Mesendoderm (in vitro differentiated cells): ENCODE measurements at regions not wholly inside any gene's neighbourhood (a gene's known extent, or its start where the extent isn't known, plus 50 kb on each side); places are given as distances from the start of the nearest gene placed in this dataset.
A peak's percentile ranks its signal among the peaks of the same experiment; 100 is the strongest.

Experiments used
- DNase-seq: peaks from one replicate; pipeline ENCODE4 v3.0.0; 2013
- H2AK5ac ChIP-seq: 2 replicates; pipeline ENCODE4 v1.6.1; 2013; ENCODE audit warnings: low read length, inconsistent platforms
- H2BK120ac ChIP-seq: 2 replicates; pipeline ENCODE4 v1.6.1; 2013; ENCODE audit warnings: low read depth, mild to moderate bottlenecking, low read length, moderate library complexity, mixed read lengths
- H2BK15ac ChIP-seq: replicated peaks from 2 replicates; pipeline ENCODE4 v1.6.1; 2013; ENCODE audit warnings: low read depth, mild to moderate bottlenecking, moderate library complexity
- H2BK5ac ChIP-seq: 2 replicates; pipeline ENCODE4 v1.6.1; 2013; ENCODE audit warnings: low read length, inconsistent platforms
- H3K18ac ChIP-seq: 2 replicates; pipeline ENCODE4 v1.6.1; 2013; ENCODE audit warnings: mild to moderate bottlenecking, low read length, mixed read lengths
- H3K23ac ChIP-seq: one replicate; pipeline ENCODE4 v1.6.1; 2013; ENCODE audit warnings: low read length
- H3K27ac ChIP-seq: 2 replicates; pipeline ENCODE4 v1.5.1; 2013; ENCODE audit warnings: low read depth, mild to moderate bottlenecking, inconsistent platforms, low read length, moderate library complexity
- H3K27me3 ChIP-seq: 2 replicates; pipeline ENCODE4 v1.6.1; 2013; ENCODE audit warnings: low read length, control low read depth, mild to moderate bottlenecking, inconsistent platforms; ENCODE audit not compliant: insufficient read depth, poor library complexity
- H3K36me3 ChIP-seq: 2 replicates; pipeline ENCODE4 v1.6.1; 2013; ENCODE audit warnings: low read length, inconsistent platforms; ENCODE audit not compliant: control insufficient read depth, insufficient read depth
- H3K4ac ChIP-seq: one replicate; pipeline ENCODE4 v1.6.1; 2013; ENCODE audit warnings: low read depth, mild to moderate bottlenecking, low read length, moderate library complexity
- H3K4me1 ChIP-seq: 2 replicates; pipeline ENCODE4 v1.6.1; 2013; ENCODE audit warnings: low read depth, low read length, inconsistent platforms; ENCODE audit not compliant: control insufficient read depth
- H3K4me2 ChIP-seq: 2 replicates; pipeline ENCODE4 v1.6.1; 2013; ENCODE audit warnings: low read length
- H3K4me3 ChIP-seq: 2 replicates; pipeline ENCODE4 v1.5.1; 2013; ENCODE audit warnings: mild to moderate bottlenecking, low read length
- H3K56ac ChIP-seq: one replicate; pipeline ENCODE4 v1.6.1; 2013; ENCODE audit warnings: low read length
- H3K79me1 ChIP-seq: 2 replicates; pipeline ENCODE4 v1.6.1; 2013; ENCODE audit warnings: low read length, inconsistent platforms
- H3K79me2 ChIP-seq: 2 replicates; pipeline ENCODE4 v1.6.1; 2013; ENCODE audit warnings: mild to moderate bottlenecking, low read length; ENCODE audit not compliant: control insufficient read depth, insufficient read depth
- H3K9ac ChIP-seq: 2 replicates; pipeline ENCODE4 v1.6.1; 2013; ENCODE audit warnings: low read length, inconsistent platforms
- H4K5ac ChIP-seq: one replicate; pipeline ENCODE4 v1.6.1; 2013; ENCODE audit warnings: low read length
- H4K8ac ChIP-seq: one replicate; pipeline ENCODE4 v1.6.1; 2013; ENCODE audit warnings: low read depth, mild to moderate bottlenecking, control low read depth, low read length, moderate library complexity
- WGBS: extraction: QIAGEN DNeasy Blood & Tissue Kit; methylation state at CpG from one replicate; pipeline ENCODE4 v1.1.7; 2013; ENCODE audit warnings: low lambda C conversion rate, missing lambda C conversion rate; ENCODE audit not compliant: insufficient coverage; ENCODE audit errors: extremely low coverage; 5-methylcytosine and 5-hydroxymethylcytosine counted together

GRCh38 chr4:182994171-182994570 is 77.0 kb upstream of the DCTD start:
- Histone ChIP-seq H3K9ac (no peak overlapping the region), H2AK5ac (no peak overlapping the region), H3K4ac (no peak overlapping the region)

DNA sequence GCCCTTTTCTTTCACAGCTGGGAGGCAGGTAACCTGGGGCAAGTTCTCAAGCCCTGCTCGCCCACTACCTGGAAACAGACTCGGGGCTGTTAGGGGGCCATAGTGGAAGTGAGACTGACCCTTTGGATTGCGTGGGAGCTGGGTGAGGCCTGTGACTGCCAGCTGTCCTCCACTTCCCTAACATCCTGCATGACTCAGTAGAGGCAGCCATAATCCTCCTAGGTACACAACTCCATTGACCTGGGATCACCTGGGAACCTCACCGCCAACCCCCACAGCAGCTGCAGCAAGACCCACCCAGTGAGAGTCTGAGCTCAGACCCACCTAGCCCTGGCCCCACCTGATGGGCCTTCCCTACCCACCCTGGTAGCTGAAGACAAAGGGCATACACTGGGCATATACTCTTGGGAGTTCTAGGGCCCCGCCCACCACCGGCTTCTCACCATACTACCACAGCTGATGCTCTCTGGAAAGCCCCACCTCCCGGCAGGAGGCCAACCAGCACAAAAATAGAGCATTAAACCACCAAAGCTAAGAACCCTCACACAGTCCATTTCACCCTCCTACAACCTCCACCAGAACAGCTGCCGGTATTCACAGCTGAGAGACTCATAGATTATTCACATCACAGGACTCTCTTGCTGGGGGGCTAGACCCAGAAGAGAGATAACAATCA is 61.1 kb upstream of the DCTD start:
- Histone ChIP-seq H3K4me2 (no peak overlapping the region), H4K8ac (no peak overlapping the region), H3K27me3 (no peaks in the 10 kb centered on the region), H3K4me3 (no peak overlapping the region), H3K4ac (no peak overlapping the region), H2BK120ac (no peak overlapping the region), H3K4me1 (no peaks in the 10 kb centered on the region), H2AK5ac (no peak overlapping the region), H3K56ac (no peak overlapping the region), H3K27ac (no peak overlapping the region), H4K5ac (no peak overlapping the region), H2BK5ac (no peak overlapping the region), H2BK15ac (no peak overlapping the region), H3K9ac (no peak overlapping the region), H3K79me1 (no peaks in the 10 kb centered on the region), H3K18ac (no peak overlapping the region), H3K23ac (no peak overlapping the region), H3K79me2 (no peaks in the 10 kb centered on the region), H3K36me3 (no peaks in the 10 kb centered on the region)
- peak; percentile 21 for DNase-seq
- whole genome bisulfite sequencing: no CpG with 5 or more reads among the region's 8 CpGs

More at GRCh38 chr4:182994171-182994570, 77.0 kb upstream of the DCTD start:
- H3K56ac ChIP-seq: no peak overlapping the region
- H2BK120ac ChIP-seq: no peak overlapping the region
- H3K36me3 ChIP-seq: no peaks in the 10 kb centered on the region
- H2BK15ac ChIP-seq: no peak overlapping the region
- no peaks in the 10 kb centered on the region for H3K79me1 ChIP-seq
- H2BK5ac ChIP-seq: no peak overlapping the region
- H3K4me3 ChIP-seq: no peak overlapping the region
- H4K8ac ChIP-seq: no peak overlapping the region
- no peak overlapping the region for H4K5ac ChIP-seq
- DNase-seq: no peak
- WGBS: no CpG with 5 or more reads among the region's 1 CpG
- no peak overlapping the region for H3K18ac ChIP-seq
- no peaks in the 10 kb centered on the region for H3K4me1 ChIP-seq
- no peaks in the 10 kb centered on the region for H3K79me2 ChIP-seq
- no peak overlapping the region for H3K4me2 ChIP-seq
- H3K27me3 ChIP-seq: no peaks in the 10 kb centered on the region
- no peak overlapping the region for H3K27ac ChIP-seq
- no peak overlapping the region for H3K23ac ChIP-seq

- Histone ChIP-seq H3K4me2 (no peak overlapping the region), H3K36me3 (no peaks in the 10 kb centered on the region), H3K79me2 (no peaks in the 10 kb centered on the region), H3K18ac (no peak overlapping the region), H3K9ac (no peak overlapping the region), H3K56ac (no peak overlapping the region), H3K27ac (no peak overlapping the region), H3K79me1 (no peaks in the 10 kb centered on the region), H4K5ac (no peak overlapping the region), H2BK5ac (no peak overlapping the region), H3K23ac (no peak overlapping the region), H2BK120ac (no peak overlapping the region), H3K27me3 (no peaks in the 10 kb centered on the region), H2BK15ac (no peak overlapping the region), H3K4me3 (no peak overlapping the region), H3K4ac (no peak overlapping the region), H4K8ac (no peak overlapping the region), H2AK5ac (no peak overlapping the region), H3K4me1 (no peaks in the 10 kb centered on the region)
- DNase-seq: no peak
- WGBS: no CpG with 5 or more reads among the region's 3 CpGs
Measured at GRCh38 chr4:182975806-182976205, 58.6 kb upstream of the DCTD start.

DNA sequence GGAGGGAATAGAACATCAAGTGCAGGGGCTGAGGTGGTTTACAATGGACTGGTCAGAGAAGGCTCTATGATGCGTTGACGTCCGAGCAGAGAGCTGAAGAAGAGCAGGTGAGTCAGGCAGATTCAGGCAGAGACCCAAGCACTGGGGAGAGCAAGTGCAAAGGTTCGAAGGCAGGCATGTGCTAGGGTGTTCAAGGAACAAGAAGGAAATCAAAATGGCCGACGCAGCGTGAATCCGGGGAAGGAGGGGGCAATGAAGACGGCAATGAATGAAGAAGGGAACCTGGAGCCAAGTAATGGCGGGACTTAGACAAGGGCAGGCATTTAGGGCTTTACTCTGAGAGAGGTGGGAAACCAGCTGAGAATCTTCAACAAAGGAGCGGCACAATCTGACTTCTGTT is 56.8 kb upstream of the DCTD start:
- no peak overlapping the region for H3K18ac ChIP-seq
- H3K79me2 ChIP-seq: no peaks in the 10 kb centered on the region
- no peak overlapping the region for H3K4ac ChIP-seq
- H3K56ac ChIP-seq: no peak overlapping the region
- no peaks in the 10 kb centered on the region for H3K79me1 ChIP-seq
- H2BK120ac ChIP-seq: no peak overlapping the region
- H3K4me1 ChIP-seq: no peaks in the 10 kb centered on the region
- no peak overlapping the region for H3K4me3 ChIP-seq
- H4K8ac ChIP-seq: no peak overlapping the region
- no peak overlapping the region for H2BK5ac ChIP-seq
- H3K23ac ChIP-seq: no peak overlapping the region
- no peak overlapping the region for H3K27ac ChIP-seq
- H3K27me3 ChIP-seq: no peaks in the 10 kb centered on the region
- H3K9ac ChIP-seq: no peak overlapping the region
- no peak overlapping the region for H4K5ac ChIP-seq
- no peak overlapping the region for H2AK5ac ChIP-seq
- H3K36me3 ChIP-seq: no peaks in the 10 kb centered on the region
- no peak overlapping the region for H3K4me2 ChIP-seq
- no peak overlapping the region for H2BK15ac ChIP-seq
- DNase-seq: no peak
- WGBS: no CpG with 5 or more reads among the region's 11 CpGs

- Histone ChIP-seq H3K4me3 (no peak overlapping the region), H3K23ac (no peak overlapping the region), H4K8ac (no peak overlapping the region), H3K79me1 (no peaks in the 10 kb centered on the region), H3K9ac (no peak overlapping the region), H3K4me2 (no peak overlapping the region), H2AK5ac (no peak overlapping the region), H3K56ac (no peak overlapping the region), H3K18ac (no peak overlapping the region), H3K27ac (no peak overlapping the region), H2BK15ac (no peak overlapping the region), H2BK120ac (no peak overlapping the region), H2BK5ac (no peak overlapping the region), H3K27me3 (no peaks in the 10 kb centered on the region), H3K79me2 (no peaks in the 10 kb centered on the region), H4K5ac (no peak overlapping the region), H3K4me1 (no peaks in the 10 kb centered on the region), H3K36me3 (no peaks in the 10 kb centered on the region), H3K4ac (no peak overlapping the region)
- WGBS: no CpG with 5 or more reads among the region's 3 CpGs
- DNase-seq: no peak
Measured at GRCh38 chr4:182973511-182973911, 56.3 kb upstream of the DCTD start.

DNA sequence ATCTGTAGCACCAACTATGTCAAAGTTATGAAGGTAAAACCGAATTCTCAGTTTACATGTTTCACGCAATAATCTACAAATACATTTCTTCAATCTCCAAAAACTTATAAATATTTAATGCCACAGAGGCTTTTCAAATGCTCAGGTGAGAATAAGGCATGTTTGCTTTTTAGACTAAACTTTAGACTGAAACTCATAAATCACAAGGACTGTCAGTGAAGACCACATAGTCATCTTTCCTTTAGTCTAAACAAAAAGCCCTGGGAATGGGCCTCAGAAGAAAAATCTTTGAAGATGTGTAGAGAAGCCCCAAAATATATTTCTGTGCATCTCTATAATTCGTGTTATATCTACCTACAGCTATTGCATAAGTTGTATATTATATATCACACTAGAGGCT is 54.5 kb upstream of the DCTD start:
- no peak overlapping the region for H3K9ac ChIP-seq
- no peak overlapping the region for H3K4ac ChIP-seq
- no peaks in the 10 kb centered on the region for H3K79me1 ChIP-seq
- no peaks in the 10 kb centered on the region for H3K36me3 ChIP-seq
- H3K4me3 ChIP-seq: no peak overlapping the region
- WGBS: 100% methylated on average over 2 of the region's 3 CpGs
- no peak overlapping the region for H2BK15ac ChIP-seq
- H3K79me2 ChIP-seq: no peaks in the 10 kb centered on the region
- H3K56ac ChIP-seq: no peak overlapping the region
- H3K27ac ChIP-seq: no peak overlapping the region
- no peak overlapping the region for H2BK5ac ChIP-seq
- H2AK5ac ChIP-seq: no peak overlapping the region
- no peak overlapping the region for H3K23ac ChIP-seq
- DNase-seq: no peak
- H3K18ac ChIP-seq: no peak overlapping the region
- no peak overlapping the region for H2BK120ac ChIP-seq
- no peaks in the 10 kb centered on the region for H3K27me3 ChIP-seq
- H3K4me1 ChIP-seq: no peaks in the 10 kb centered on the region
- H4K5ac ChIP-seq: no peak overlapping the region
- H4K8ac ChIP-seq: no peak overlapping the region
- no peak overlapping the region for H3K4me2 ChIP-seq
